MM.1S (cell line): ENCODE measurements at regions not wholly inside any gene's neighbourhood (a gene's known extent, or its start where the extent isn't known, plus 50 kb on each side); places are given as distances from the start of the nearest gene placed in this dataset.

Experiments used
- DNase-seq: peaks from one replicate; pipeline ENCODE4 v3.0.0-alpha.2; 2015
- H2AFZ ChIP-seq: fragments of 300-600 bp; sonication (generic); 2 replicates; pipeline ENCODE4 v1.6.0; 2016; ENCODE audit warnings: antibody characterized with exemption, low read length
- H3F3A ChIP-seq: fragments of 300-600 bp; sonication (generic); 2 replicates; pipeline ENCODE4 v1.6.1; 2016; ENCODE audit warnings: mild to moderate bottlenecking, antibody characterized with exemption, low read length, moderate library complexity, mixed read lengths; ENCODE audit not compliant: insufficient read depth
- H3K27ac ChIP-seq: fragments of 300-600 bp; sonication (generic); 2 replicates; pipeline ENCODE4 v1.5.1; 2016; ENCODE audit warnings: mild to moderate bottlenecking, low read length
- H3K27me3 ChIP-seq: fragments of 300-600 bp; sonication (generic); replicated peaks from 2 replicates; pipeline ENCODE4 v1.6.0; 2016; ENCODE audit warnings: low read length; ENCODE audit not compliant: insufficient read depth
- H3K36me3 ChIP-seq: fragments of 300-600 bp; sonication (generic); replicated peaks from 2 replicates; pipeline ENCODE4 v1.6.1; 2016; ENCODE audit warnings: mild to moderate bottlenecking, low read length, mixed read lengths; ENCODE audit not compliant: insufficient read depth
- H3K4me1 ChIP-seq: fragments of 300-600 bp; sonication (generic); 2 replicates; pipeline ENCODE4 v1.6.1; 2016; ENCODE audit warnings: low read length, mixed read lengths
- H3K4me2 ChIP-seq: fragments of 300-600 bp; sonication (generic); 2 replicates; pipeline ENCODE4 v1.6.0; 2016; ENCODE audit warnings: low read depth, low read length
- H3K4me3 ChIP-seq: fragments of 300-600 bp; sonication (generic); 2 replicates; pipeline ENCODE4 v1.5.1; 2016; ENCODE audit warnings: low read length, mixed read lengths
- H3K79me2 ChIP-seq: fragments of 300-600 bp; sonication (generic); 2 replicates; pipeline ENCODE4 v1.6.1; 2016; ENCODE audit warnings: mixed run types, low read length, mixed read lengths
- H3K9ac ChIP-seq: fragments of 300-600 bp; sonication (generic); 2 replicates; pipeline ENCODE4 v1.6.1; 2016; ENCODE audit warnings: low read length, mixed read lengths
- H3K9me2 ChIP-seq: fragments of 300-600 bp; sonication (generic); replicated peaks from 2 replicates; pipeline ENCODE4 v1.6.1; 2016; ENCODE audit warnings: mild to moderate bottlenecking, low read length, mixed read lengths; ENCODE audit not compliant: insufficient read depth
- H3K9me3 ChIP-seq: fragments of 300-600 bp; sonication (generic); replicated peaks from 2 replicates; pipeline ENCODE4 v1.6.1; 2016; ENCODE audit warnings: mild to moderate bottlenecking, low read length, mixed read lengths; ENCODE audit not compliant: insufficient read depth
- H4K20me1 ChIP-seq: fragments of 300-600 bp; sonication (generic); 2 replicates; pipeline ENCODE4 v1.6.1; 2016; ENCODE audit warnings: mild to moderate bottlenecking, low read length, moderate library complexity, mixed read lengths; ENCODE audit not compliant: insufficient read depth
- CTCF ChIP-seq: fragments of 300-600 bp; sonication (generic); IDR thresholded peaks from 2 replicates; pipeline ENCODE4 v1.5.1; 2016; ENCODE audit warnings: antibody characterized with exemption, low read length, mixed read lengths
- EZH2 ChIP-seq: fragments of 300-600 bp; sonication (generic); optimal IDR thresholded peaks from 2 replicates; pipeline ENCODE3; 2017; ENCODE audit warnings: low read depth, mild to moderate bottlenecking, antibody characterized with exemption, low read length, mixed read lengths
- EZH2phosphoT487 ChIP-seq: fragments of 300-600 bp; sonication (generic); IDR thresholded peaks from 2 replicates; pipeline ENCODE4 v1.6.1; 2018; ENCODE audit warnings: antibody characterized with exemption, low read length

DNA sequence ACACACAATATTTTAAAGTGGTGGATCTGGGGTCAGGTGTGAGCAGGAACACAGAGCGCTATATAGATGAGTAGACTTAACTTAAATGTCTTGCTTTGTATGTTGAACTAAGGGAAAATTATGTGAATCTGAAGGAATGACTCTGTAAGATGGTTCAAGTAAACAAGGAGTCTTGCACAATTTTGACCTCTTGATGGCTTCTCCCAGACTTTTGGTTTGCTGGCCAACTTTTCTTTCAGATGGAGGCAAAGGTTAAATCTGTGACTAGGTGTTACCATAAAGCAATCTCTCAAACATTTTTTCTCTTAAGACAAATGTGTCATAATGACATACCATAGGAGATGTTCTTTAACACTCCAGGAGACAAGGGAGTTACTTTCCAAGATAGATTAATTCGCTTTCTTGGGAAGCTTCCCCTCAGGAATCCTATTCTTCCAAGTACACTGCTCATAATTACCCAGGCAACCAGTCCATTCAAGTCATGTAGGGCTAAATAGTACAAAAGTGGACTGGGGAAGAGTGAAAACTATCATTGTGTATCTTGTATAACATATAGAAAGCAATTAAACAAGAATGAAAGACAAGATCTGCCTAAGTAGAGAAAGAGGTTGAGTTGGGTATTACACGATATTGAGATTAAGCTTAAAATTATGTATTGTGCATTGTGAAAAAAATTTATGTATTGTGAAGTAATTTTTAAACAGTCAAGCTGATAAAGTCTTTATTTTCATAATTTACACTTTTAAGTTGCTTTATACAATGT lies 60.3 kb upstream of the SLC27A6 start:
- H3K9ac ChIP-seq = no peak overlapping the region
- H3K4me3 ChIP-seq = no peak overlapping the region
- H3K4me2 ChIP-seq = no peak overlapping the region
- H3K9me2 ChIP-seq = no peaks in the 10 kb centered on the region
- no peak for DNase-seq
- no peaks in the 10 kb centered on the region for H3K9me3 ChIP-seq
- H3F3A ChIP-seq = no peaks in the 10 kb centered on the region
- no peaks in the 10 kb centered on the region for H3K36me3 ChIP-seq
- H3K79me2 ChIP-seq = no peaks in the 10 kb centered on the region
- H3K27ac ChIP-seq = no peak overlapping the region
- no peaks in the 10 kb centered on the region for H4K20me1 ChIP-seq
- H3K4me1 ChIP-seq = no peaks in the 10 kb centered on the region
- H2AFZ ChIP-seq = no peak overlapping the region
- TF ChIP-seq EZH2 (no peak), EZH2phosphoT487 (no peak), CTCF (no peak)
- H3K27me3 ChIP-seq = no peaks in the 10 kb centered on the region

GRCh38 chr5:128905568-128906110 lies 59.6 kb upstream of the SLC27A6 start:
- H3K4me3 ChIP-seq = no peak overlapping the region
- no peaks in the 10 kb centered on the region for H3K27me3 ChIP-seq
- no peaks in the 10 kb centered on the region for H3K79me2 ChIP-seq
- H3K27ac ChIP-seq = no peak overlapping the region
- no peaks in the 10 kb centered on the region for H3K4me1 ChIP-seq
- H3K36me3 ChIP-seq = no peaks in the 10 kb centered on the region
- no peak overlapping the region for H2AFZ ChIP-seq
- DNase-seq = peak; percentile 67
- no peaks in the 10 kb centered on the region for H3K9me3 ChIP-seq
- TF ChIP-seq CTCF (peak; percentile 78), EZH2phosphoT487 (no peak)
- H4K20me1 ChIP-seq = no peaks in the 10 kb centered on the region
- H3K9ac ChIP-seq = no peak overlapping the region
- no peaks in the 10 kb centered on the region for H3K9me2 ChIP-seq
- no peak overlapping the region for H3K4me2 ChIP-seq
- no peaks in the 10 kb centered on the region for H3F3A ChIP-seq

DNA sequence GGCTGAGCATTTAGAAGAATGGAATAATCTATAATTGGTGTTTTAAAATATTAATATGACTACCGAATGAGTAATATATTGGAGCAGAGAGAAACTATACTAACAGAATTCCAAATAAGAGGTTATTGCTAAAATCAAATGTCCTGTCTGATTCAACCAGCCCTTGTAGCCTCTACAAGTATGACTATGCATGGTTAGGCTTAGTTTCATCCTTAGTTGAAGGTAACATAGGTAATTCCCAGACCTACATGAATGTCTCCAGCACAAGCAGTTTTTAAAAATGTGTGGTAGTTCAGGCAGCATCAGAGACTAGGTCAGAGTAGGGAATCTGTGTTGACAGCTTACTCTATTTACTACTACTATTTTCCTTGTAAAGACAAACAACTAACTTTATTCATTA lies 51.7 kb upstream of the SLC27A6 start:
- Histone ChIP-seq H3K79me2 (no peaks in the 10 kb centered on the region), H3K4me2 (no peak overlapping the region), H3K36me3 (no peaks in the 10 kb centered on the region), H3K4me3 (no peak overlapping the region), H3K4me1 (no peaks in the 10 kb centered on the region), H3K9me2 (no peaks in the 10 kb centered on the region), H3K9ac (no peak overlapping the region), H2AFZ (no peak overlapping the region), H4K20me1 (no peaks in the 10 kb centered on the region), H3K27ac (no peak overlapping the region), H3K27me3 (no peaks in the 10 kb centered on the region), H3F3A (no peaks in the 10 kb centered on the region), H3K9me3 (no peaks in the 10 kb centered on the region)
- TF ChIP-seq CTCF = no peak
- no peak for TF ChIP-seq EZH2phosphoT487
- no peak for TF ChIP-seq EZH2
- DNase-seq = no peak
